T-helper 17 cell (primary cell): ENCODE measurements at regions not wholly inside any gene's neighbourhood (a gene's known extent, or its start where the extent isn't known, plus 50 kb on each side); places are given as distances from the start of the nearest gene placed in this dataset.

Experiments used
- ATAC-seq: fragments of 150-1000 bp; cut with Tn5 transposase; 2 replicates; pipeline ENCODE4 v1.10.0; 2021; ENCODE audit warnings: mild to moderate bottlenecking, moderate library complexity
- DNase-seq, 3 donors: peaks; one replicate each; pipeline versions ENCODE4 v3.0.0 to v3.0.0-alpha.2; 2020 to 2021
- H3K9me3 ChIP-seq: one replicate; pipeline ENCODE4 v1.7.0; 2013; ENCODE audit warnings: low read length, mild to moderate bottlenecking; ENCODE audit not compliant: control insufficient read depth, poor library complexity, severe bottlenecking
- H3K27ac Mint-ChIP-seq: one replicate; pipeline ENCODE4 v1.8.0; 2022; ENCODE audit warnings: mild to moderate bottlenecking, moderate library complexity, mixed read lengths
- H3K27me3 Mint-ChIP-seq: one replicate; pipeline ENCODE4 v1.8.0; 2022; ENCODE audit warnings: mixed read lengths
- H3K36me3 Mint-ChIP-seq: one replicate; pipeline ENCODE4 v1.8.0; 2022; ENCODE audit warnings: low read depth, mixed read lengths
- H3K4me1 Mint-ChIP-seq: one replicate; pipeline ENCODE4 v1.8.0; 2022; ENCODE audit warnings: mild to moderate bottlenecking, mixed read lengths
- H3K4me3 Mint-ChIP-seq: one replicate; pipeline ENCODE4 v1.8.0; 2022; ENCODE audit warnings: mild to moderate bottlenecking, moderate library complexity, mixed read lengths

DNA sequence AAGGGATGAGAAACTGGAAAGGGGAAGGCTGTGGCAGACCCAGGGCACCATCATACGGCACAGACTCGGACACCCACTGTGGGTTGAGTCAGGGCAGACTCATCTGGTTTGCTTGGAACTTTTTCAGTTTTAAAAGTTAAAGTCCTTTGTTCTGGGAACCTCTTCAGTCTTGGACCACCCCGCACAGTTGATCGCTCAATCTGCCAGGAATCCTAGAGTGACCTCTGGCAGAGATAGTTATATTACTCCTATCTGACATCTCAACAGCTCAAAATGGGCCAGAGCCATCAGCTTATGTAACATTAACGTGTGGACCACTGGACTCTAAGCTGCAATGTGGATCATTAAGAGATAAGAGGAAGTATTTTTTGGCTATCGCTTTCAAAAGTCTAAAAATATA is 164.3 kb downstream of the ABCA8 start:
- Mint-ChIP-seq H3K27me3 (peaks cover 55% of the 10 kb centered on the region), H3K4me3 (no peak overlapping the region)

DNA sequence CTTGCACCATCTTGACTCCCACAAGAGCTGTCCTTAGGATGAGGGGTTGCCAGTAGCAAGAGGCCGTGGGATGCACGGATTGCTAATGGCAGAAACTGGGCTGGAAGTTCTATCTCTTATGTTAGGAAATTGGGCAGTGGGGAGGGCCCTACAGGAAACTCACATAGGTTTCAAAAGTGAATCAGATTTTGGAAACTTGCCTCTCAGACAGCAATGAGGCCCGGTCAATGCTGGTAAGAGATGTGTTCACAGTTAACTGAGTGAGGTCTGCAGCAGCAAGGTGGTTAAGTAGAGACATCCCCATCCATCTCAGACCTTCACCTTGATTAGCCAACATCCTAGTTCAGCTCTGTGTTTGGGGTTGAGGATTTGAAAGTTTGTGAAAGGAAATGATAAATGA is 164.7 kb downstream of the ABCA8 start:
- no peaks in the 10 kb centered on the region for H3K9me3 ChIP-seq
- ATAC-seq (no peak), DNase-seq (no peak)
- H3K27me3 Mint-ChIP-seq: peaks cover 57% of the 10 kb centered on the region
- H3K4me1 Mint-ChIP-seq: peaks cover 3% of the 10 kb centered on the region
- peaks cover 5% of the 10 kb centered on the region for H3K36me3 Mint-ChIP-seq
- no peak overlapping the region for H3K27ac Mint-ChIP-seq
- H3K4me3 Mint-ChIP-seq: no peak overlapping the region

More for the DNA sequence above, 164.3 kb downstream of the ABCA8 start:
- ATAC-seq (no peak), DNase-seq (no peak)
- no peak overlapping the region for H3K27ac Mint-ChIP-seq
- peaks cover 5% of the 10 kb centered on the region for H3K36me3 Mint-ChIP-seq
- no peaks in the 10 kb centered on the region for H3K9me3 ChIP-seq
- H3K4me1 Mint-ChIP-seq: peaks cover 3% of the 10 kb centered on the region

DNA sequence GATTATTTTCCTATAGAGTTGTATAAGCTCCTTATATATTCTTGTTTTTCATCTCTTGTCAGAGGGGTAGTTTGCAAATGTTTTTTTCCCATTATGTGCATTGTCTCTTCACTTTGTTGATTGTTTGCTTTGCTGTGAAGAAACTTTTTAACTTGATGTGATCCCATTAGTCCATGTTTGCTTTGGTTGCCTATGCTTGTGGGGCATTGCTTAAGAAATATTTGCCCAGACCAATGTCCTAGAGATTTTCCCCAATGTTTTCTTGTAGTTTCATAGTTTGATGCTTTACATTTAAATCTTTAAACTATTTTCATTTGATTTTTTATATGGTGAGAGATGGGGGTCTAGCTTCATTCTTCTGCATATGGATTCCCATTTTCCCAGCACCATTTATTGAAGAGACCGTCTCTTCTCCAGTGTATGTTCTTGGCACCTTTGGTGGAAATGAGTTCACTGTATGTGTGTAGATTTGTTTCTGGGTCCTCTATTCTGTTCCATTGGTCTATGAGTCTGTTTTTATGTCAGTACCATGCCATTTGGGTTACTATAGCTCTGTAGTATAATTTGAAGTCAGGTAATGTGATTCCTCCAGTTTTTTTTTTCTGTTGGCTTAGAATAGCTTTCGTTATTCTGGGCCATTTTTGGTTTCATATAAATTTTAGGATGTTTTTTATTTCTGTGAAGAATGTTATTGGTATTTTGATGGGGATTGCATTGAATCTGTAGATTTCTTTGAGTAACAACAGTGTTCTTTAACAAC is 165.8 kb downstream of the ABCA8 start:
- no peaks in the 10 kb centered on the region for H3K9me3 ChIP-seq
- no peak overlapping the region for H3K4me3 Mint-ChIP-seq
- no peaks in the 10 kb centered on the region for H3K4me1 Mint-ChIP-seq
- peaks cover 3% of the 10 kb centered on the region for H3K36me3 Mint-ChIP-seq
- ATAC-seq (no peak), DNase-seq (no peak)
- H3K27ac Mint-ChIP-seq: no peak overlapping the region
- peaks cover 52% of the 10 kb centered on the region for H3K27me3 Mint-ChIP-seq

DNA sequence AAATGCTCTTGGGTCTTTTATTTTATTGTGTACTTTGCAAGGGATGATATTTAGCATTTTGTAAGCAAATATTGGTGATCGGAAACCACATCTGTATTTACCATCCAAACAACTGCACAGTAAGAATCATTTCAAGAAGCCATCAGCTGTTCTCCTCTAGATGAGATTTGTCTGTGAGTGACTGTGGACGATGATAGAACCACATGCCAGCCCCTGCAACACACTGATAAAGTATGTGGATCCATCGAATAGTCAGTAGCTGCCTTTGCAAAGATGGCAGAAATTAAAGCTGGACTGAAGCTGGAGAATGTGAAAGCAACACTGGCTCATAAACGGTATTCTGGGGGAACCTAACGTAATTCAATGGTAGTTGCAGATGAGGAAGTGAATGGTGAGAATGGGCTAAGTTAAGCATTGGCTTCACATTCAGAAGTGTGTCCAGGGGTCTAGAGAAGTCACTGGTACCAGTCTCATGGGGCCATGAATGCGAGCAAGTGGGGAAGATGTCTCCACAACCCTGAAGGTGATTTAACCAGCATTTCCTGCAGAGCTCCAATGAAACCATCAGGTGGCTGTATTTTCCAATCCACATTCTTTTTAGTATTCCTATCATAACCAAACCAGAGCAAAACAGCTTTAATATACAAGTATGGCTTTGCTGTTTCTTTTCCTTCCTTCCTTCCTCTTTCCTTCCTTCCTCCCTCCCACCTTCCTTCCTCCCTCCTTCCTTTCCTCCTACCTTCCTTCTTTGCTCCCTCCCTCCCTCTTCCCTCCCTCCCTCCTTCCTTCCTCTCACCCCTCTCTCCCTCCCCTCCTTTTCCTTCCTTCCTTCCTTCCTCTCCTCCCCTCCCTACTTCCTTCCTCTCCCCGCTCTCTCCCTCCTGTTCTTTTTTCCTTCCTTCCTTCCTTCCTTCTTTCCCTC is 169.4 kb downstream of the ABCA8 start:
- no peak for ATAC-seq
- no peak overlapping the region for H3K4me3 Mint-ChIP-seq
- no peak for DNase-seq
- H3K36me3 Mint-ChIP-seq: peaks cover 6% of the 10 kb centered on the region
- H3K9me3 ChIP-seq: no peaks in the 10 kb centered on the region
- H3K4me1 Mint-ChIP-seq: no peaks in the 10 kb centered on the region
- no peak overlapping the region for H3K27ac Mint-ChIP-seq
- H3K27me3 Mint-ChIP-seq: peaks cover 45% of the 10 kb centered on the region

DNA sequence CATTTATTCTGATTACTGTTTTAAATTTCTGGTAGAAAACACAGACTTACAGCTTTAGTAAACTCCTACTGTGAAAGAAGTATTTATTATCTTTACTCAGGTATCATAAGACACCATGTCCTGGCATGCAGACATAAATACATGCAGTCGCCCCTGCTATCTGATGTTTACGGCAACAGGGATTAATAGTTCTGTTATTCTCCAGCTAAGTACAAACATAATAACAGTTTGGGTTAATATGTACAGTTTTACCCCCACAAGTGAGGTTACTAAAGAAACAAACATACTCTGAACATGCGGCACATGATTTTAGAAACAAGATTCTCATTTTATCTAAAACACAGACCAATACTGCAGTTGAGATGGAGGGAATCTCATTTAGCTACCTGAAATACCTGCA is 170.8 kb downstream of the ABCA8 start:
- no peaks in the 10 kb centered on the region for H3K4me1 Mint-ChIP-seq

DNA sequence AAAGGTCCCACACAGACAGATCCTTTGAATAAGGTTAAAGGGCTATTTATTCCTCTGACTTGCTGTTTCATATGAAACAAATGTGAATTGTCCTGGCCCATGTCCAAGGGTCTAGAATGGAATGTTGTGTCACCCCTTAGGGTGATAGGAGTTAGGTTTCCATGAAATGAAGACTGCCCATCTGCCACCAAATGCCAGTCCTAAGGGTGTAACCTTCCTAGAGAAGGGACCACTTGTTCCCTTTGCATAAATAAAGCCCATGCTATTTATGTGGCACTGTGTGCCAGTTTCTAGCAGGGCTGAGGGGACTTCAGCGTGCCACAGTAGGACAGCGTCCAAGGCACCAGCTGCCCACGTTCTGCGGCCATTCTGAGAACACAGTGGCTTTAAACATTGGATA is 171.3 kb downstream of the ABCA8 start:
- no peak for DNase-seq
- Mint-ChIP-seq H3K36me3 (peaks cover 3% of the 10 kb centered on the region), H3K4me1 (no peaks in the 10 kb centered on the region), H3K4me3 (no peak overlapping the region), H3K27me3 (peaks cover 35% of the 10 kb centered on the region), H3K27ac (no peak overlapping the region)
- no peak for ATAC-seq
- H3K9me3 ChIP-seq: no peaks in the 10 kb centered on the region

More for the DNA sequence above, 170.8 kb downstream of the ABCA8 start:
- Mint-ChIP-seq H3K27me3 (peaks cover 37% of the 10 kb centered on the region), H3K27ac (no peak overlapping the region), H3K4me3 (no peak overlapping the region), H3K36me3 (peaks cover 3% of the 10 kb centered on the region)
- DNase-seq: no peak
- no peaks in the 10 kb centered on the region for H3K9me3 ChIP-seq
- ATAC-seq: no peak

DNA sequence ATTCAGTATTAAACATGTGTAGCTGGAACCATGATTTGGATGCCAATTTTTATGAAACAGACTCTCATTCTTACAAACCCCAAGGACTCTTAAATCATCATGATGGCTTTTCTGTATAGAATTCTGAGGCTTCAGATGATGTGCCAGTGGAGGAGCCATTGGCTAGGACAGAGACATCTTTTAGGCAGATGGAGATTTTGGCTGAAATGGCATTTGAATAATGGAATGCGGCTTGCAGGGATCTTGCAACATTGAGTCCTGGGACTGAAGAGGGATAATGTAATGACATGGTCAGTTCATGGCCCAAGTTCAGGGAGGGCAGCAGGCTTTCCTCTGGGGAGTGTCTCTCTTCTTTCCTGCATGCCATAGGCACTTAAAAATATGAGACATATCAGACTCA is 172.4 kb downstream of the ABCA8 start:
- no peak for ATAC-seq
- H3K4me3 Mint-ChIP-seq: no peak overlapping the region
- H3K36me3 Mint-ChIP-seq: peaks cover 3% of the 10 kb centered on the region
- H3K9me3 ChIP-seq: no peaks in the 10 kb centered on the region
- no peak for DNase-seq
- H3K27ac Mint-ChIP-seq: no peak overlapping the region
- H3K27me3 Mint-ChIP-seq: peaks cover 40% of the 10 kb centered on the region
- no peaks in the 10 kb centered on the region for H3K4me1 Mint-ChIP-seq

DNA sequence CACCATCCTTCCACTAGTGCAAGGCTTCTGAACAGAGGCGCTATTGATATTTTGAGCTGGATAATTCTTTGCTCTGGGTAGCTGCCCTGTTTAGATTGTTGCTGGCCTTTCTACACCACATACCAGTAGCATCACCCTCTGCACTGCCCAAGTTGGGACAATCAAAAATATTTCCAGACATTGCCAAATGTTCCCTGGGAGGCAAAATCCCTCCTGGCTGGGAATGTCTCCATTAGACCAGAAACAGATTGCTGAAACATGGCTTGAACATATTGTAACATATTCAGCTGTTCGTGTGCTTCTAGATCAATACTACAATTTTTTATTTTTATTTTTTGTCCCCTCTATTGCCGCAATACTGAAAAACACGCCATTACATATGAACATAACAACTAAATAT is 174.6 kb downstream of the ABCA8 start:
- H3K9me3 ChIP-seq: no peaks in the 10 kb centered on the region
- H3K36me3 Mint-ChIP-seq: peaks cover 3% of the 10 kb centered on the region
- H3K4me1 Mint-ChIP-seq: no peaks in the 10 kb centered on the region
- H3K27me3 Mint-ChIP-seq: peaks cover 41% of the 10 kb centered on the region
- no peak for ATAC-seq
- no peak for DNase-seq
- H3K27ac Mint-ChIP-seq: no peak overlapping the region
- H3K4me3 Mint-ChIP-seq: no peak overlapping the region

DNA sequence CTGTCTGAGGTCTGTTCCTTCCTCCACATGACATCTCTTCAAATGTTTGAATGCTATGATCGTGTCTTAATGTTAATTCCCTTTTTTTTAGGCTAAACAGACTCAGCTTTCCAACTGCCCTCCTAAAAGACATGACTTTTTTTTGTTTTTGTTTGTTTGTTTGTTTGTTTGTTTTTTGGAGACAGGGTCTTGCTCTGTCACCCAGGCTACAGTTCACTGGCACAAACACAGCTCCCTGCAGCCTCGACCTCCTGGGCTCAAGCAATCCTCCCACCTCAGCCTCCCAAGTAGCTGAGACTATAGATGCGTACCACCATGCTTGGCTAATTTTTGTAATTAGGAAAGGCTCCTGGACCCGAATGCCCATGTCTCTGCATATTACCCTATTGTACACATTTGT is 176.5 kb downstream of the ABCA8 start:
- no peaks in the 10 kb centered on the region for H3K9me3 ChIP-seq
- ATAC-seq: no peak
- no peak overlapping the region for H3K27ac Mint-ChIP-seq

DNA sequence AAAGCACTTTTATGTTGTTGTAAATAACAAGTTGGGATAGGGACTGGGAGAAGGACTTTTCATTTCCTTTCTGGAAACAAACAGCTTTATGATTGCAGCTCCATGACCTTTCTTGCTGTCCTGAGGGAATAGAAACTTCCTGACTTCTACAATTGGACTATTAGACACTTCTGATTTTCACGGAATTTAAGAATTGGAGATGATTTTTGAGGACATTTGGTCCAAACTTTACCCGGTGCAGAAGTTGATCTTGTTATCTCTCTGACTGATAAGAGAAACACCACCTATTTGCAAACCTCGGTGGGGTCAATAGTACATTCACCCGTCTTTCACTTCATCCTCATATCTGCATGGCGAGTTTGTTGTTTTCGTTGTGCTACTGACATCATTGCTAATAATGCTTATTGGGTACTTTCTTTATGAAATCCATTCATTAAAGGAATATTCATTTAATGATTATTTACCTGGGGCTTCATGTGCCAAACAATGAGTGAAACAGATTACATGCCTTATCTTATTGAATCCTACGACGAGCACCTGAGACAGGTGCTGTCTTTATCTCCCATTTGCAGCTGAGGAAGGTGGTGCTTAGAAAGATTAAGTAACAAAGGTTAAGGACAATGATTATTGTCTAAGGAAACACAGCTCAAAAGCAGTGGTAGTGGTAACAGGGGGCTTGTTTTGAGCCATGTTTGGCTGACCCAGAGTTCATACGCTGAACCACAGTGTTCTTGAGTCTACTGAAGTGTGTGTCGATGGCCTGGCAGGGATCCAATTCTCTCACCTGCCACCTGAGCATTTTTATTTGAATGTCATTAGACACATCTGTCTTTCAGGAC is 176.9 kb upstream of the FAM20A start:
- Mint-ChIP-seq H3K4me3 (no peak overlapping the region), H3K4me1 (no peaks in the 10 kb centered on the region), H3K27ac (no peak overlapping the region), H3K36me3 (peaks cover 3% of the 10 kb centered on the region), H3K27me3 (peaks cover 41% of the 10 kb centered on the region)
- DNase-seq (no peak), ATAC-seq (no peak)
- H3K9me3 ChIP-seq: no peaks in the 10 kb centered on the region

More for the DNA sequence above, 176.5 kb downstream of the ABCA8 start:
- H3K36me3 Mint-ChIP-seq: peaks cover 3% of the 10 kb centered on the region
- peaks cover 36% of the 10 kb centered on the region for H3K27me3 Mint-ChIP-seq
- DNase-seq: no peak
- H3K4me1 Mint-ChIP-seq: no peaks in the 10 kb centered on the region
- no peak overlapping the region for H3K4me3 Mint-ChIP-seq

DNA sequence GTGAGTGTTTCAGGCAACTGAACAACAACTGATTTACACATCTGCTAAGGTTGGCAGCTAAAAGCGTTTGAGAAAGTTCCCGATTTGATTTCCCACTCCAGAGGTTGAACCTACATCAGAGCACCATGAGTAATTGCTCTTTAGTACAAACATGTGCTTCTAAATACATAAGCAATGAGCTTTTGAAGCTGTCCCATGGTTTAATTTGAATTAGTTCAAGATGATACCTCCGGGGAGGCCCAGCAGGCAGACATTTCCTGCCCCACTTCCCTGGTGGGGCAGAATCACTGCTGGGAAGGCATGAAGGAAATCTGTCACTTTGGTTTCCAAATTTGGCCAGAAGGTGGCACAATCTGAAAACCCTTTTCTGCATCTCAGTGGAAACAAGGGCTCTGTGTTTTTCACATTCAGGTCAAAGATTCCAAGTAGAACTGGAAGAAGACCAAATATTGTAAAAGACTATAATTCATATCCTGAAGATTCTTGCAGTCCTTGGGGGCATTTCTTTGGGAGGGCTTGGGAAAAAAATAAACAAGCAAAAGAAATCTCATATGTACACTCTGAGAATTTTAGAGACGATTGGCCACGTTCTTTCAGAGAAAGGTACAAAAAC is 176.2 kb upstream of the FAM20A start:
- Mint-ChIP-seq H3K27ac (no peak overlapping the region), H3K4me3 (no peak overlapping the region), H3K27me3 (peaks cover 39% of the 10 kb centered on the region), H3K36me3 (peaks cover 3% of the 10 kb centered on the region), H3K4me1 (no peaks in the 10 kb centered on the region)
- no peaks in the 10 kb centered on the region for H3K9me3 ChIP-seq
- DNase-seq (peak in 1 of 3 donors; percentile 10), ATAC-seq (no peak)

DNA sequence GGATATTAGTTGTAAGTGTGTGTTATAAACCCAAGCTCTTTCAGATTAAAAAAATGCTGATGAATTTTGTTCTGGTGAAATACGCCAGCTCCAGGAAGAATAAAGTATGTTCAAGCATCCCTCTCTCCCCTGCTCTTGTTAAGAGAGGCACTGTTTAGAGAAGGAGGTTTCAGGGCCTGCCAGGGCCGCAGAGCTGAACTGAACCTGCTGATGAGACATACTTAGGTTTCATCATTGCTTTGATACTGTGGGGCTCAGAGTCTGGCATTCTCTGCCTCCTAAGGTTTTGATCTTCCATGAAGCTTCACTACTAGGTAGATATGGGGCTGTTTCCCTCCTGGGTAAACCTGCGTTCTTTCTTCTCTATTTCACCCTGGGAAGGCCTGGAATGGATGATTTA is 175.3 kb upstream of the FAM20A start:
- Mint-ChIP-seq H3K36me3 (peaks cover 2% of the 10 kb centered on the region), H3K27me3 (peaks cover 37% of the 10 kb centered on the region), H3K27ac (no peak overlapping the region), H3K4me3 (no peak overlapping the region), H3K4me1 (peaks cover 3% of the 10 kb centered on the region)
- DNase-seq (no peak), ATAC-seq (no peak)
- H3K9me3 ChIP-seq: no peaks in the 10 kb centered on the region
